GM23248 (cell line): ENCODE measurements at regions not wholly inside any gene's neighbourhood (a gene's known extent, or its start where the extent isn't known, plus 50 kb on each side); places are given as distances from the start of the nearest gene placed in this dataset.

Experiments
- EZH2 ChIP-seq: fragments of 200-600 bp; sonication (generic); IDR thresholded peaks from 2 replicates; pipeline ENCODE4 v1.6.1; 2018; ENCODE audit warnings: antibody characterized with exemption, mild to moderate bottlenecking; ENCODE audit not compliant: insufficient read depth, poor library complexity, severe bottlenecking
- EZH2phosphoT487 ChIP-seq: fragments of 200-600 bp; sonication (generic); IDR thresholded peaks from 2 replicates; pipeline ENCODE4 v1.6.1; 2018; ENCODE audit warnings: antibody characterized with exemption, moderate library complexity, mild to moderate bottlenecking, low read depth; ENCODE audit not compliant: insufficient read depth

DNA sequence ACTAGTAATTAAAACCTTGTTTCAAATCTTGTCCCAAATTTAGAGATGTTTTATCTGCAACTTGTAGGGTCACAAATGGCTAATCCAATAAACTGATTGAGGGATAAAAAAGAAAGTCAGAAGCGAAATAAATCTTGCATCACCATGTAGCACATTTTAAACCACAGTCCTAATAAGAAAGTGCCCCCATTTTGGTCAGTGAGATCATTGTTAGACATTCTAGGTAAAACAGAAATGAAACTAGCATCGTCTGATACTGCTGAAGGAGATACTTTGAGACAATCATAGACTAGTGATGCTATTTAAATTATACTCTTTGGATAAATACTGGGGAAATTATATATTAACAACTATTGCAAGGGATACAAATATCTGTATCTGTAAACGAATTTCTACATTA, 247.9 kb downstream of the AMY1C start:
- TF ChIP-seq EZH2phosphoT487 (no peak), EZH2 (no peak)
